Cardiac fibroblast (primary cell): ENCODE measurements at regions not wholly inside any gene's neighbourhood (a gene's known extent, or its start where the extent isn't known, plus 50 kb on each side); places are given as distances from the start of the nearest gene placed in this dataset.

Experiments
- DNase-seq, 2 donors: peaks; one replicate each; pipeline versions ENCODE4 v3.0.0 to v3.0.0-alpha.2; 2010; ENCODE audit warnings: low read depth in 2 of 2
- H3K4me3 ChIP-seq, 2 donors: replicated peaks in 1 of 2; 1 replicate in 1 of 2; 2 replicates in 1 of 2; pipeline ENCODE4 v1.5.1; 2011; ENCODE audit warnings: low read depth in 2 of 2, low read length in 2 of 2, mild to moderate bottlenecking in 2 of 2, moderate library complexity in 1 of 2
- CTCF ChIP-seq: IDR thresholded peaks from one replicate; pipeline ENCODE4 v1.5.1; 2011; ENCODE audit warnings: low read depth, mild to moderate bottlenecking, low read length, inconsistent platforms

GRCh38 chr5:71891406-71891805 is 172.3 kb downstream of the CARTPT start:
- DNase-seq: no peak
- no peak for TF ChIP-seq CTCF
- H3K4me3 ChIP-seq: no peak overlapping the region

- DNase-seq: peak; percentile 47 to 71
- H3K4me3 ChIP-seq: no peak overlapping the region
- TF ChIP-seq CTCF: no peak
Measured at GRCh38 chr5:71891856-71892255, 172.8 kb downstream of the CARTPT start.

GRCh38 chr5:71892641-71893365 is 173.7 kb downstream of the CARTPT start:
- no peak for DNase-seq
- TF ChIP-seq CTCF: no peak
- no peak overlapping the region for H3K4me3 ChIP-seq

GRCh38 chr5:71893451-71893850 is 174.4 kb downstream of the CARTPT start:
- no peak overlapping the region for H3K4me3 ChIP-seq
- DNase-seq: peak in 1 of 2 donors; percentile 29
- TF ChIP-seq CTCF: no peak

GRCh38 chr5:71894091-71894490 is 175.0 kb downstream of the CARTPT start:
- DNase-seq: no peak
- TF ChIP-seq CTCF: no peak
- no peak overlapping the region for H3K4me3 ChIP-seq

GRCh38 chr5:71895546-71895945 is 176.5 kb downstream of the CARTPT start:
- DNase-seq: no peak
- no peak for TF ChIP-seq CTCF
- no peak overlapping the region for H3K4me3 ChIP-seq

GRCh38 chr5:71899865-71900342 is 180.8 kb downstream of the CARTPT start:
- no peak overlapping the region for H3K4me3 ChIP-seq
- peak in 1 of 2 donors; percentile 40 for DNase-seq
- TF ChIP-seq CTCF: no peak
